ENCODE measurements at regions not wholly inside any gene's neighbourhood (a gene's known extent, or its start where the extent isn't known, plus 50 kb on each side); places are given as distances from the start of the nearest gene placed in this dataset.

DNA sequence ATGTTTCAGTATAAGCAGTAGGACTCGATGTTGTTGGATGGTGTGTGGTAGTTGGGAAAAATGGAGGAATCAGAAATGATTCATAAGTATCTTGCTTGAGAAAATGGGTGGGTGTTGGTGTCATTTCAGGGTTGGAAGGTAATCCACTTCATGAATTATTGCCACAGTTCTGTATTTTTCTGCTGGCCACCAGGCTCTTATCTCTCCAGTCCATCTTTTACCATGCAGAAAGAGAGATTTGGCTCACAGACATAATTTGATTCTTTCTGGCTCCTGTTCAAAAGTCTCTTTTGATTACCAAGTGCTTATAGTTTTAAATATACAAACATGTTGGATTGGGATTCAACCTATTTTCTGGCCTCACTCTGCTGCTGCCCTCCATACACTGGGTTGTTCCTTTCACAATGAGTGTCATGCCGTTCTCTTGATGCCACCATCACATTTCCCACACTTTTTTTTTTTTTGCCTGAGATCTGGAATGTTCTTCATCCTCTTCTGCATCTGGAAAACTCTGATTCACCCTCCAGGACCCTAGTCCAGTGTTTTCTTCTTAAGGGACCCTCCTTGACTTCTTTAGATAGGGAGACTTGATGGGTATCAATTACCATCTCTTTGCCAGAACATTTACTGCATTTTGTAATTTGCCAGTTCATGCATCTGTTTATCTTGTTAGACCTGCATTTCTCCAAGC, 69.4 kb upstream of the GAP43 start:
- H3K9me3 ChIP-seq (ENCODE audit: control insufficient read depth, insufficient read depth, low read length): no peaks in the 10 kb centered on the region
- no peaks in the 10 kb centered on the region; the same call in 1 of the 2 replicates for H3K4me1 ChIP-seq (ENCODE audit: control insufficient read depth, insufficient read depth, low read length)
- intact Hi-C loops (cut with micrococcal nuclease) (no loop called here), dilution Hi-C loops (cut with HindIII; ENCODE audit: low sequenced_read_pairs, unreplicated experiment) (no loop called here), in situ Hi-C loops (cut with MboI; ENCODE audit: low sequenced_read_pairs) (no loop called here)
- no peaks in the 10 kb centered on the region for H3K79me1 ChIP-seq (ENCODE audit: low read depth in 1 of 2, low read length in 2 of 2)
- H3K23ac ChIP-seq (ENCODE audit: low read depth, low read length): no peak overlapping the region
- no peak overlapping the region for H2BK120ac ChIP-seq (ENCODE audit: low read depth, low read length)
- H2BK5ac ChIP-seq (ENCODE audit: low read depth, low read length, poor library complexity, severe bottlenecking): no peak overlapping the region
- peaks cover 2% of the 10 kb centered on the region; the same call in 1 of the 2 replicates for H3K27me3 ChIP-seq (ENCODE audit: control insufficient read depth, insufficient read depth, low read length)
- no peaks in the 10 kb centered on the region for H3K36me3 ChIP-seq (ENCODE audit: control insufficient read depth, insufficient read depth, low read length)
- no peak overlapping the region for H2AK5ac ChIP-seq (ENCODE audit: low read depth, low read length)
- H4K5ac ChIP-seq (ENCODE audit: low read depth, low read length): no peak overlapping the region
- TF ChIP-seq POLR2A (IDR thresholded peaks at IDR 0.05; ENCODE audit: low read depth, low read length) (no peak), BHLHE40 (IDR thresholded peaks at IDR 0.05; ENCODE audit: low read depth, low read length) (no peak)
- TF ChIP-seq, protein P1, sequence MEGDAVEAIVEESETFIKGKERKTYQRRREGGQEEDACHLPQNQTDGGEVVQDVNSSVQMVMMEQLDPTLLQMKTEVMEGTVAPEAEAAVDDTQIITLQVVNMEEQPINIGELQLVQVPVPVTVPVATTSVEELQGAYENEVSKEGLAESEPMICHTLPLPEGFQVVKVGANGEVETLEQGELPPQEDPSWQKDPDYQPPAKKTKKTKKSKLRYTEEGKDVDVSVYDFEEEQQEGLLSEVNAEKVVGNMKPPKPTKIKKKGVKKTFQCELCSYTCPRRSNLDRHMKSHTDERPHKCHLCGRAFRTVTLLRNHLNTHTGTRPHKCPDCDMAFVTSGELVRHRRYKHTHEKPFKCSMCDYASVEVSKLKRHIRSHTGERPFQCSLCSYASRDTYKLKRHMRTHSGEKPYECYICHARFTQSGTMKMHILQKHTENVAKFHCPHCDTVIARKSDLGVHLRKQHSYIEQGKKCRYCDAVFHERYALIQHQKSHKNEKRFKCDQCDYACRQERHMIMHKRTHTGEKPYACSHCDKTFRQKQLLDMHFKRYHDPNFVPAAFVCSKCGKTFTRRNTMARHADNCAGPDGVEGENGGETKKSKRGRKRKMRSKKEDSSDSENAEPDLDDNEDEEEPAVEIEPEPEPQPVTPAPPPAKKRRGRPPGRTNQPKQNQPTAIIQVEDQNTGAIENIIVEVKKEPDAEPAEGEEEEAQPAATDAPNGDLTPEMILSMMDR (conservative IDR thresholded peaks at IDR 0.05; ENCODE audit: low read depth, low read length): no peak
- H3K4me3 ChIP-seq (ENCODE audit: insufficient read depth, low read depth, low read length): no peak overlapping the region
- no peak overlapping the region for H2BK20ac ChIP-seq (ENCODE audit: low read depth, low read length)
- POLR2A ChIA-PET (ENCODE audit: unreplicated experiment): no interaction called here
- H3K9me1 ChIP-seq (ENCODE audit: insufficient read depth, low read length): no peaks in the 10 kb centered on the region
- 57 to 100% methylated on average over 1 of the region's 2 CpGs for WGBS, 2 experiments (ENCODE audit: extremely low coverage in 2 of 2, insufficient read length in 1 of 2)
- ATAC-seq (ENCODE audit: low read depth) (no peak), DNase-seq (no peak)
- no peak overlapping the region for H3K9ac ChIP-seq (ENCODE audit: low read depth, low read length)
- CTCF ChIA-PET: no interaction called here
- BruUV-seq (replicated peaks): no TSS peak
- H3K56ac ChIP-seq (ENCODE audit: extremely low read depth, insufficient read depth, low read length): no peak overlapping the region
- no peak overlapping the region for H4K8ac ChIP-seq (ENCODE audit: low read depth in 2 of 2, low read length in 2 of 2)
- H4K20me1 ChIP-seq (ENCODE audit: insufficient read depth, low read length): no peaks in the 10 kb centered on the region
- no peak overlapping the region for H3K27ac ChIP-seq (ENCODE audit: insufficient read depth, low read length)
- H2AK9ac ChIP-seq (replicated peaks; ENCODE audit: low read depth, low read length, poor library complexity): no peak overlapping the region
- H3K4ac ChIP-seq (ENCODE audit: low read depth, low read length): no peak overlapping the region
- H2AFZ ChIP-seq (replicated peaks; ENCODE audit: low read length, poor library complexity): no peak overlapping the region
- H3K4me2 ChIP-seq (ENCODE audit: low read depth, low read length): no peak overlapping the region
- H3K14ac ChIP-seq (replicated peaks; ENCODE audit: low read depth, low read length): no peak overlapping the region
- no peak overlapping the region for H3K18ac ChIP-seq (ENCODE audit: low read depth, low read length)
- no peak overlapping the region for H2BK15ac ChIP-seq (ENCODE audit: low read depth, low read length)
- H4K91ac ChIP-seq (ENCODE audit: insufficient read depth, low read depth, low read length): no peak overlapping the region
